ENCODE measurements at regions not wholly inside any gene's neighbourhood (a gene's known extent, or its start where the extent isn't known, plus 50 kb on each side); places are given as distances from the start of the nearest gene placed in this dataset.

GRCh38 chr2:12223732-12224131, 477.3 kb downstream of the LPIN1 start:
- no peak for DNase-seq (ENCODE audit: insufficient read length, low spot score)
- no peak for FAIRE-seq

DNA sequence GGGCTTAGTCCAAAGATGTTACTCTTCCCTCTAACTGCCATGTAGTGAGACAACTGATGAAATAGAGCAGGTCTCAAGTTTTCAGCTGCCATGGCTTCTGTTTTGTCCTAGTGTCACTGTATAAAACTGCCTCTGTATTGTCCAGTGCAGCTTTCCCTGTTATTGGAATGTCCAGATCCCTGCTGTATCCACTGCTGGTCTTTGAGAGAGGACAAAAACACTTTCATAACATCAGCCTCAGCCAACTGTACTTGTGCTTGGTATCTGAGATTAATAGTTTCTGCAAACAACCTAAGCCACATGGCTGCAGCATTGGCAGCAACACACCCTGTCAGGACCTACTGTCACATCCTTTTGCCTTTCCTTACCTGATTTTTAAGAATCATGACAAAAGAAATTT, 480.2 kb downstream of the LPIN1 start:
- no peak for FAIRE-seq
- no peak for DNase-seq (ENCODE audit: insufficient read length, low spot score)

GRCh38 chr2:12227941-12228608, 481.6 kb downstream of the LPIN1 start:
- FAIRE-seq (no peak), DNase-seq (ENCODE audit: insufficient read length, low spot score) (no peak)

GRCh38 chr2:12231288-12231687, 484.9 kb downstream of the LPIN1 start:
- no peak for DNase-seq (ENCODE audit: insufficient read length, low spot score)

DNA sequence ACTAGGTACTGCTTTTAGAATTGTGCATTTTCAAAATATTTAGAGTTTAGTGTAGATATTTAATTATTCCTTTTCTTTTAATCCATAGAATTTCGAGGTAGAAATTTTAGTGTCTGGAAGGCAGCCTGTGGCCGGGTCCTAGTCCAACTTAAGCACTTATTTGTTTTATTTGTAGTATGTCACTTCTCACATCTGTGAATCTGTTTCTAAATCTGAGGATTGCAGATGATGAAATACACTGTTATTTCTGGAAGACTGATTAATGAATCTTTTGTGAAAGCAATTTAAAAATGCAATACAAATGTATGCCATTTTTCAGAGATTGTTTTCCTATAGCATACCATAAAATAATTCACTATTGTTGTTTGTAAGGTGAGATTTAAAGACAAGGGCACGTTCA, 483.9 kb upstream of the TRIB2 start:
- DNase-seq (ENCODE audit: insufficient read length, low spot score) (no peak), FAIRE-seq (no peak)

More at GRCh38 chr2:12231288-12231687, 484.9 kb downstream of the LPIN1 start:
- FAIRE-seq, result no peak

GRCh38 chr2:12236136-12236844, 480.4 kb upstream of the TRIB2 start:
- no peak for DNase-seq (ENCODE audit: insufficient read length, low spot score)
- FAIRE-seq, result no peak

GRCh38 chr2:12240206-12240605, 476.5 kb upstream of the TRIB2 start:
- FAIRE-seq, result no peak
- DNase-seq (ENCODE audit: insufficient read length, low spot score), result no peak

DNA sequence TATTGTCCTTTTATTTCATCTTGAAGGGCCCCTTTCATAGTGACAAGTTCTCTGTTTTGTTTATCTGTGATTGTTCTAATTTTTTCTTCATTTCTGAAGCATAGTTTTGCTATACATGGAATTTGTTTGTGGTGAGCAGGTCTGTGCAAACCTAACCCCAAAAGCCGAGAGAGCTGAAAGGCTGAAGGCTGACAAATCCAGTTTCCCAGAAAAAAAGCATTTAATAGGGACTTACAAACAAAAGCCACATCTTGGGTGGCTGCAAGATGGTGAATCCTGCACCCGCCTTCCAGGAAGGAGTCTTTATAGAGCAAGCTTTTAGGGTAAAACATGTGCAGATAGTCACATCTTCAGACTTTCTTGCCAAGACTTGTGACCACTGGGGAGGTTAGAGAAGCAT, 473.4 kb upstream of the TRIB2 start:
- no peak for DNase-seq (ENCODE audit: insufficient read length, low spot score)
- no peak for FAIRE-seq

- DNase-seq (ENCODE audit: insufficient read length, low spot score), result no peak
Observed at GRCh38 chr2:12244070-12244469, 472.7 kb upstream of the TRIB2 start.

GRCh38 chr2:12251121-12251520, 465.6 kb upstream of the TRIB2 start:
- FAIRE-seq (no peak), DNase-seq (ENCODE audit: insufficient read length, low spot score) (no peak)

More at GRCh38 chr2:12244070-12244469, 472.7 kb upstream of the TRIB2 start:
- FAIRE-seq, result no peak

DNA sequence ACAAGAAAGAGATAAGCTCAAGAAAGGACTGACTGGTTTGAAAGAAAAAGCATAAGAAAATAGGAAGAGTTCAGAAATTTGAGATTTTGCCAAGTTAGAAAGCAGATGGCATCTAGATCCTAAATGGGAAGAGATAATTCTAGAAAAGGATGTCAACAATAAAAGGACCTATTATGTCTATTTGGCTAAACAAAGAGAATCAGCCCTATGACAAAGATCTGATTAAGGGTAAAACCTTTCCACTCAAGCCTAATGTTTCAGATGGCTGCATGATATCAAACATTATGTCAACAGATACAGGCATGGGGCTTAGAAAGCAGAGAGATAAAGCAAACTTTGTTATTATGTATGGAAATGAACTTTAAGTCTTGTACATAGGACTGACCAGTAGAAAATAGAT, 465.0 kb upstream of the TRIB2 start:
- DNase-seq (ENCODE audit: insufficient read length, low spot score), result no peak
- FAIRE-seq, result no peak

DNA sequence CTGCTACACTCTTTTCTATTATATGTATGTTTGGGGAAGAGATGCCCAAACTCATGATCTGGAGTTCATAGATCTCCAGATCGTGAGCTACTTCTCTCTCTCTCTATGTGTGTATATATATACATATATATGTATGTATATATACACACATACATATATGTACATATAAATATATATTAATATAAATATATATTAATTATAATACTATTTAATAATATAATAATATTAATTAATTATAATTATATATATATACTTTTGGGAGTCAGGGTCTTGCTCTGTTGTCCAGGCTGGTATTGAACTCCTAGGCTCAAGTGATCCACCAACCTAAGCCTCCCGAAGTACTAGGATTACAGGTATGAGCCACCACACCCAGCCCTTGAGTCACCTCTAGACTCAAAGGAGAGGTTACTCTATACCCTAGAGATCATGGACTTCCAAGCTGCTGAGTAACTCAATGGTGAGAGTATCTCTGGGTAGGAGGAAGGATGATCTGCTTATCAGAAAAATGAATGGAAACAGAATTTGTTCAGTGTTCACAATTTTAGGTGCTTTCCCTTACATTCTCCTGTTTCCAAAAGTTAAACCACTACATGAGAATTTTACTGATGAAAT, 463.5 kb upstream of the TRIB2 start:
- DNase-seq (ENCODE audit: insufficient read length, low spot score) (no peak), FAIRE-seq (no peak)

GRCh38 chr2:12254280-12254860, 462.4 kb upstream of the TRIB2 start:
- no peak for DNase-seq (ENCODE audit: insufficient read length, low spot score)
- FAIRE-seq, result no peak

GRCh38 chr2:12256206-12256605, 460.5 kb upstream of the TRIB2 start:
- no peak for FAIRE-seq
- DNase-seq (ENCODE audit: insufficient read length, low spot score), result no peak

GRCh38 chr2:12257476-12257875, 459.3 kb upstream of the TRIB2 start:
- FAIRE-seq (no peak), DNase-seq (ENCODE audit: insufficient read length, low spot score) (no peak)

- no peak for DNase-seq (ENCODE audit: insufficient read length, low spot score)
- no peak for FAIRE-seq
Observed at GRCh38 chr2:12259493-12259892, 457.2 kb upstream of the TRIB2 start.

DNA sequence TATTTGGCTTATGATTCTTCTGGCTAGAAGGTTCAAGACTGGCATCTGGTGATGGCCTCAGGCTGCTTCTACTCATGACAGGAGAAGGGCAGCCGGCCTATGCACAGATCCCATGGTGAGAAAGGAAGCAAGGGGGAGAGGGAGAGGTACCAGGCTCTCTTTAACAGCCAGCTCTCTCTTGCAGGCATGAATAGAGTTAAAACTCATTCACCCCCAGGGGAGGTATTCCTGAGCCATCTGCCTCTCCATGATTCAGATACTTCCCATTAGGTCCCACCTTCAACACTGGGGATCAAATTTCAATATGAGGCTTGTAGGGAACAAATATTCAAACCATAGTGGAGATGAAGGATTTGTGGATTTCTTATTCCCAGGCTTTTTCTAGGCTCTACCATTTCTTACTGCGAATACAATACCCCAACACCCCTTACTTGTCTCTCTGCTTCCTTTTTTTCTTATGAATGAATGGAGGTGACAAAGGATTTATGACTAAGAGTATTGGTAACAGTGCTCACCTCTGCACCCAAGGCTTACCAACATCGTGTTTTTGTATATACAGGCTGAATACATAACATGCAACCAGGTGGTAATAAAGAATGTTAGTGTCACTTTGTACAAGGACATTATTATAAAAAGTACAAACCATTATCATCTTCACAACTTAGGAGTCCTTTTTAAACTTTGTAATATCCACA, 454.6 kb upstream of the TRIB2 start:
- DNase-seq (ENCODE audit: insufficient read length, low spot score) (no peak), FAIRE-seq (no peak)

DNA sequence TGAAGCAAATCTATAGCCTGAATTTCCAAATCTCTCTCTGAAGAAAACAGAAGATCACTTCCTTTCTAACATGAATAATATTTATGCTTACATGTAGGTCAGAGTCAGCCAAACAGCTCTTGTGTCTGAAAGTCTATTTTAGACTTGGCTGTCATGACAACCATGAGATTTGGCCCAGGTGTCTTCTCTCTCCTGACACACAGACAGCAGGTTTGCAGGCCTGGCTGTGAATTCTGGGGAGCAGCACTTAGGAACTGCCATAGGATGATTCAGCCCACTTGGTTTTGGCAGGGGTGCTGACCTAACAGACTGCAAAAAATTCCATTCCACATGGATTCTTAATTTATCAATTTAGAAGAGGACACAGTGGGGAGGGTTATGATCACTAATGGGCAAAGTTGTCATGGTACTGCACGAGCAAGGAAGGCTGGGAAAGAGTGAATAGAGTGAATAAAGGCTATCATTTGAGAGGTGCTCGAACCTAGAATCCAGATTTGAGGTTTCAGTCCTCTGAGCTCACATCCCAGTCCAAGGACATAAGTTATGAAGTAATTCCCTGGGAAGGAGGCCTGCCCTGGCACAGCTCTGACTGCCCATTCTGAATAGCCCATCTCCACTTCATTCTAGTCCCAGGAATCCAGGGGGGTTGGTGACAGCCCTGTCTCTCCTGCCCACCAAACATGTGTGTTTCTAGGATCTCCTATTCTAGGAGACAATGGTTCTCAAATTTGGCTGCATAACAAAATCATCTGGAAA, 453.9 kb upstream of the TRIB2 start:
- no peak for FAIRE-seq
- no peak for DNase-seq (ENCODE audit: insufficient read length, low spot score)

- FAIRE-seq (no peak), DNase-seq (ENCODE audit: insufficient read length, low spot score) (no peak)
Observed at GRCh38 chr2:12263730-12264129, 453.0 kb upstream of the TRIB2 start.

- no peak for FAIRE-seq
Observed at GRCh38 chr2:12264146-12264545, 452.6 kb upstream of the TRIB2 start.

More at GRCh38 chr2:12264146-12264545, 452.6 kb upstream of the TRIB2 start:
- DNase-seq (ENCODE audit: insufficient read length, low spot score), result no peak
